ENCODE measurements at regions not wholly inside any gene's neighbourhood (a gene's known extent, or its start where the extent isn't known, plus 50 kb on each side); places are given as distances from the start of the nearest gene placed in this dataset.

- TF ChIP-seq CTCF (conservative IDR thresholded peaks at IDR 0.05; ENCODE audit: low read depth, low read length): no peak
- TF ChIP-seq CEBPB (IDR thresholded peaks at IDR 0.05; ENCODE audit: low read depth, low read length): no peak
- no peak for TF ChIP-seq POLR2A (IDR thresholded peaks at IDR 0.05; ENCODE audit: low read depth, low read length)
- no peak for TF ChIP-seq SMC3 (IDR thresholded peaks at IDR 0.05; ENCODE audit: low read depth, low read length)
- TF ChIP-seq RCOR1 (IDR thresholded peaks at IDR 0.05; ENCODE audit: insufficient replicate concordance, low read length): no peak
- TF ChIP-seq RFX5 (IDR thresholded peaks at IDR 0.05; ENCODE audit: low read depth, low read length): no peak
- no peak for TF ChIP-seq FOS (IDR thresholded peaks at IDR 0.05; ENCODE audit: low read depth, low read length)
- no peak for TF ChIP-seq BHLHE40 (IDR thresholded peaks at IDR 0.05; ENCODE audit: low read depth, low read length)
These were observed 80.0 kb downstream of the CLDN34 start for GRCh38 chrX:10047133-10047532.

Measured in IMR-90 (cell line).